NCI-H69 (cell line): ENCODE measurements at regions not wholly inside any gene's neighbourhood (a gene's known extent, or its start where the extent isn't known, plus 50 kb on each side); places are given as distances from the start of the nearest gene placed in this dataset.
"Not testable (repeated sequence)": the region's sequence is repeated elsewhere in the genome, so short reads cannot be mapped to it uniquely, and the experiment has no call there.

Source experiments
- DNase-seq: peaks from one replicate; lab custom pipeline; 2025; lab: John Stamatoyannopoulos, UW

GRCh38 chr10:64733980-64734379 is 1212.8 kb downstream of the REEP3 start:
- peak; percentile 7 for DNase-seq

DNA sequence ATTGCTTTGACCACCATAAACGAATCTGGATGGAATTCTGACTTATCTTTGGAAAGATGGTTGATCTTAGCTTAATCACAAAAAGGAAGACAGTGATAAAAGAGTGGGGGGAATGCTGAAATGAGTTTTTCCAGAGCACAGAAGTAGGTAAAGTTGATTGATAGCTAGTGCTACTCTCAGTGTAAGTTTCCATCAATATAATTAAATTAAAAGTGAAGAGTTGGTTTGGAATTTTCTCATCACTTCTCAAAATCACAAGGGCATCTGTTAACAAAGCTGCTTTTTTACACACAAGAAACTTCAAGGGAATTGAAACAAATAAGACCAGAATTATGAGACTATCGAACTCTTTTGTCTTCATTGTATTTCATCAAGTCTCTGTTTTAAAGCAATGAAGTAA is 1217.3 kb downstream of the REEP3 start:
- DNase-seq = no peak

- no peak for DNase-seq
Observed at GRCh38 chr10:64745565-64745964, 1224.4 kb downstream of the REEP3 start.

- no peak for DNase-seq
Observed at GRCh38 chr10:64750672-64751071, 1229.5 kb downstream of the REEP3 start.

DNA sequence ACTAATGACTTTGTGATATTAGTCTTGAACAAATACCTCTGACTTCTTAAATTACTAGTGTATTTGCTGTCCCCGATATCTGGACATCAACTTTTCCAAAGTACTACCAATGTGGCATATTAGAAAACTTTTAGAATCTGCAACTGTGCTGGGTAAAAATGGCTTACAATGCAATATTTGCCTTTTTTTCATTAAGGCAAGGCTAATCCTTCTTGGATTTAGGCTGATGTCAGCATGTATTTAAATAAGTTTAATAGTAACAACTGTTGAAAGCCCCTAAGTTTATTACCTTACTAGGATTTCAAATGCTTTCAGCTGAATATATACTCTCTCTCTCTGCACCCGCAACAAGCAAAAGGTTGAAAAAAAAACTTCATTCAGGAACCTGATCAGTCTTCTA is 1232.3 kb downstream of the REEP3 start:
- no peak for DNase-seq

GRCh38 chr10:64760371-64760770 is 1239.2 kb downstream of the REEP3 start:
- no peak for DNase-seq

DNA sequence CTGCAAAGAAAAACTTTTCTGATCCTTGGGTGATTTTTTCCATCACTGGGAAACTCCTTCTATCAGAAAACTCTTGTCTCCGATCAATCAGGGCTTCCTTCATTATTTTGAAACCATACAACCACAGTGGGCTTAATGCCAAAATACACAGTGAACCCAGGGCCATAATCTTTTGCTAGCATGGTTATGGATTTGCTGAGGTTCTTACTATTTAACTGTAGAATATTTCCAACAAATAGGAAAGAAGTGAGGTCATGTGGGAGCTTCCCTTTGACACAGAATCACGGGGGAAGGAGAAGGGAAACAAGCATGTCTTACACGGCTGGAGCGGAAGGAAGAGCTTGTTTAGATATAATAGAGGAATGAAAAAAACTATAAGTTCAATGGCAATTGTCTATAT is 1241.7 kb downstream of the REEP3 start:
- DNase-seq = no peak

DNA sequence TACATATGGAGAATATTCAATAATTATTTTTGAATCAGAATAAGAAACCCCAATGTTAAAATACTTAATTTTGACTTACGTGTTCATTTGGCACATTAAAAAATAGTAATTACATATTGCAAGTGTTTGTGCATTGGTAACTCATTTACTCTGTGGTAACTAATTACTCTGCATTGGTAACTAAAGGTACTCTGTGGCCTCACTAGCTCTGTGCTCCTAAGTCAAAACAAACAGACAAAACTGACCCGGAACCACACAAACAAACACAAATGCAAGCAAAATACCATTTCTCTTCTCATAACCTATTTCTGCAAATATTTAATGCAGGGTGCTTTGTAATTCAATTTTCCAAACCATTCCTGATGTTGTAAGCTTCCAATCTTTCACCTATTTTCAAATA is 1244.3 kb downstream of the REEP3 start:
- DNase-seq = no peak

GRCh38 chr10:64771253-64772050 is 1250.3 kb downstream of the REEP3 start:
- no peak for DNase-seq

DNA sequence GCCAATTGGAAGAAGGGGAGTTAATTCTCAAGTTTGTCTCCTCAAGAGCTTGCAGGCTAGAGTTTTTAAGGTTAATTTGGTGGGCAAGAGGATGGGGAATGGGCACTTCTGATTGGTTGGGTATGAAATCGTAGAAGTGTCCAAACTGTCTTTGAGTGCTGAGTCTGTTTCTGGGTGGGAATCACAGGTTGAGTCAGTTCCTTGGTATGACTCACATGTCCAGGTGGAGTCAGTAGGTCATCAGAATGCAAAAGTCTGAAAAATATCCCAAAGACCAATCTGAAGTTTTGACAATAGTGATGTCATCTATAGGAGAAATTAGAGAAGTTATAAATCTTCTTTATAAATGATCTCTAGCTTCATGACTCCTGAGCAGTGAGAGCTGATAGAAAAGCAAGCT is 1252.2 kb downstream of the REEP3 start:
- DNase-seq = no peak

DNA sequence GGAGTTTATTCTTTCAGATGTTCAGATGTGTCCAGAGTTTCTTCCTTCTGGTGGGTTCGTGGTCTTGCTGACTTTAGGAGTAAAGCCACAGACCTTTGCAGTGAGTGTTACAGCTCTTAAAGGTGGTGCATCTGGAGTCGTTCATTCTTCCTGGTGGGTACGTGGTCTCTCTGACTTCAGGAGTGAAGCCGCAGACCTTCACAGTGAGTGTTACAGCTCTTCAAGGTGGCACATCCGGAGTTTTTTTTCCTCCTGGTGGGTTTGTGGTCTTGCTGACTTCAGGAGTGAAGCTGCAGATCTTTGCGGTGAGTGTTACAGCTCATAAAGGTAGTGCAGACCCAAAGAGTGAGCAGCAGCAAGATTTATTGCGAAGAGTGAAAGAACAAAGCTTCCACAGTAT is 1263.2 kb downstream of the REEP3 start:
- not testable (repeated sequence) for DNase-seq

DNA sequence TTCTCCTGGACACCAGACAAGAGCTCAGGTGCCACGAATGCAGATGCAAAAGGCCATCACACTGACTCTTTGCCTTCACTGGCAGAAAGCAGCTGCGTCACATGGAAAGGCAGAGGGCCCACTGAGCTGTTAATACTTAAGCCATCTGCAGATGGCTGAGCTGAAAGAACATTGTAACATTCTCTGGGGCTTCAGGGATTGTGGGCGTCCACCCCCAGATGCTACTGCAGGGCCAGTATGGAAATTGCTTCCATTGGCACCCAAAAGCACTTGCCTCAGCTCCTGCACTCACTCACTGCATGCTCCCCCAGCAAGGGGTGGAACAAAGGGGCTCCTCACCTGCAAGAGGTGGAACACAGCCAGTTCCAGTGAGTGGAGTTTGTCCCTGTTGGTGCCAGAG is 1264.6 kb downstream of the REEP3 start:
- no peak for DNase-seq

- DNase-seq = no peak
Observed at GRCh38 chr10:64786989-64787388, 1265.8 kb downstream of the REEP3 start.

DNA sequence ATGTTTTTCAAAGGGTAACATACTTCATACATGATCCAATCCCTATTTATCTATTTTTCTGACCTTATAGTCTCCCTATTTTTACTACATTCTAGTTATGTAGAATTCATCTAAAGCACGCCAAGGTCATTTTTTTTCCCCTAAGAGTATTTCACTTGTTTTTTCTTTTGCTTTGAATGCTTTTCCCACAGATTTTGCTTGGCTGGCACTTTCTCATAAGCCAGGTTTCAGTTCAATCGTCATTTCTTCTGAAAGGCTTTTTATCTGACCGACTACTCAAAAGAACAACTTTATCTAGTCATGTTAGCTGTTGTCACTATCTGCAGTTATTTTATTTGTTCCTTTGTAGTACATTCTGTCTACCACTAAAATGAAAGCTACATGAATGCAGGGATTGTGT is 1274.6 kb downstream of the REEP3 start:
- DNase-seq = no peak

GRCh38 chr10:64798297-64798696 is 1277.1 kb downstream of the REEP3 start:
- DNase-seq = no peak

DNA sequence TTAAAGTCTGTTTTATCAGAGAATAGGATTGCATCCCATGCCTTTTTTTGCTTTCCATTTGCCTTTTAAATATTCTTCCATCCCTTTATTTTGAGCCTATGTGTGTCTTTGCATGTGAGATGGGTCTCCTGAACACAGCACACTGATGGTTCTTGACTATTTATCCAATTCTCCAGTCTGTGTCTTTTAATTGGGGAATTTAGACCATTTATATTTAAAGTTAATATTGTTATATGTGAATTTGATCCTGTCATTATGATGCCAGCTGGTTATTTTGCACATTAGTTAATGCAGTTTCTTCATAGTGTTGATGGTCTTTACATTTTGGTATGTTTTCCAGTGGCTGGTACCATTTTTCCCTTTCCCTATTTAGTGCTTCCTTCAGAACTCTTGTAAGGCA is 1287.0 kb downstream of the REEP3 start:
- not testable (repeated sequence) for DNase-seq

- DNase-seq = not testable (repeated sequence)
Observed at GRCh38 chr10:64810046-64810445, 1288.8 kb downstream of the REEP3 start.

DNA sequence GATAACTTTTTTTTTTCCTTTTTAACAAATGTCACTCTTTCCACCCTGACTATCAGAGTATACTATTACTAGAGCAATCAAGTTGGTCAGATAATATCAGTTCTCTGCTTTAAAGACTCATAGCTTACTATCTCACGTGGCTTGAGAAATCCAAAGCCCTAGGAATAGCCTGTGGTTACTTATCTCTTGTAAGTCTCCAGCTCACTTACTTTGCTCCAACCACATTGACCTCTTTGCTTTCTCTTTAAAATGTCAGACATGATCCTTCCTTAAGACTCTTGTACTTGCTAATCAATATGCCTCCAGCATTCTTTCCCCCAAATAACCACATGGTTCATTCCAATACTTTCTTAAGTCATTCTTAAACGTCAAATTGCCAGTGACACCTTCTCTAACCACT is 1292.2 kb downstream of the REEP3 start:
- no peak for DNase-seq

DNA sequence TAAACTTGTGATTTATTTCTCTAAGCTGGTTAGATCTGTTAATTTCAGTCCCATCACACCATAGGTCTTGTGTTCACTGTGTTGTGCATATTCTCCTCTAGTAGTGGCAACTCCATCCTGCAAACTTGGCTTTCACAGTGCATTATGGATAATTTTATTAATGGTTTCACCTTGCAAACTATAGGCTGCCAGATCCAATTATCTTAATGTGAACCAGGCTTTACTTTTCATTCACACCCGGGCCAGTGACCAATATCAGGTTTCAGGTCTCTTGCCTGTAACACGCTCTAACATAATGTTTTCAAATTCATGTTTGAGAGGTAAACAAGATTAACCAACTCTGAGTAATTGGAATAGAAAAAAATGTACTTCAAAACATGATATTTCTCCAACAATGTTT is 1293.0 kb downstream of the REEP3 start:
- no peak for DNase-seq

DNA sequence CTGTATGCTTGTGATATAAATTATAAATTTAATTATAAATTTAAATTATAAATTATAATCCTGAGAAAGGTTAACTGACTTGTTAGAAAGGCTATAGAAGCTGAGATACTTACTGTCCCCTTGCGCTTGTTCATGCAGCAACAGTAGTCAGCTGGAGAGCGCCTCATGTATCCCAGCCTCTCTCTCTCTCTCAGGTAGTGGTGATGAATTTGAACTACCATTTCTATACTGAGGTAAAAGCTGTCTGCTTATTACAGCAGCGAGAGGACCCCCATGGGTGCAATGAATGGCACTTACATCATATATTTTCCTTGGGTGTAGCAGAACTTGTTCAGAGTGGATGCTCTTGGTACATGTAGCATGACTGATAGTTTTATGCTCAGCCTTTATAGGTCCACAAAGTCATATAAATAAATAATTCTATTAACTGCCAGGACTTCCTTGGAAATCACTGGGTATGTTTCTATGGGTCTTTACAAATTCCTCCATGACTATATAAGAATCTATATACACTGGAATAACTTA is 1308.7 kb downstream of the REEP3 start:
- no peak for DNase-seq

- DNase-seq = no peak
Observed at GRCh38 chr10:64830869-64831268, 1309.7 kb downstream of the REEP3 start.

- DNase-seq = no peak
Observed at GRCh38 chr10:64840341-64840740, 1319.1 kb downstream of the REEP3 start.

DNA sequence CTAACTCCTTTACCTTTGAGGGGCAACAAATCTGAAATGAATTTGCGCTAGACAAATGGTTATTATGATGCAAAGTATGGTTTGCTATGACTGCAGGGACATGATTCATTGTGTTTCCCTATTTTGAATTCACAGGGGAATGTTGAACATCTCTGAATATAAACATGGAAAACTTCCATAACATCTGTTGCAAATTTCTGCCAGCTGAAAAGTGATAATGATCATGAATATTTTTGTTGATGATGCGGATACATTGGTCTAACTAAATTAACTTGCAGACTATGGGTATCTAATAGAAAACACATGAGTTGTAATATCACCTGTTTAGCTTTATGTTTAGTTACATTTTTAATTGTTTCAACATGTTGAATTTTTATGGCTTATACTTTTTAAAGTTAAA is 1325.5 kb downstream of the REEP3 start:
- DNase-seq = no peak

GRCh38 chr10:64855941-64856340 is 1334.7 kb downstream of the REEP3 start:
- DNase-seq = no peak
